ENCODE measurements at regions not wholly inside any gene's neighbourhood (a gene's known extent, or its start where the extent isn't known, plus 50 kb on each side); places are given as distances from the start of the nearest gene placed in this dataset.

DNA sequence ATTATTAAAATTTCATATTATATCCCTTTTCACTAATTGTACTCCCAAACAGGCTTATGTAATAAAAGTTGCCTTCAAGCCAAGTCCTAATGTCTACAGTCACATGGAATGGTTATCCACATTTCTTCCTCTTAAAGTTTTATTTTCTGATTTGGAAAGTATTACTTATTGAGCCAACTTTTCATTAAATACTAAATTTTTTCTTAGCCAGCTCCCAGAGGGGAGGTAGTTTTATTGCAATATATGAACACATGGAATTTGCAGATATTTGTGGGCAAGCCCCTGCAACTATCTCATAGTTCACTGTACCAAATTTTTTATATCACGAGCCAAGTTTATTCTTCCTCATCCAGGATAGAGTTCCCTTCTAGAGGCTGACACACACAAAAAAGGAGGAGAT lies 332.8 kb upstream of the PTGER4 start:
- TF ChIP-seq EZH2 (IDR thresholded peaks at IDR 0.05; ENCODE audit: low read length, unreplicated experiment) (no peak), EZH2phosphoT487 (IDR thresholded peaks at IDR 0.05; ENCODE audit: borderline replicate concordance, low read length) (no peak)
- TF ChIP-seq, protein P1, sequence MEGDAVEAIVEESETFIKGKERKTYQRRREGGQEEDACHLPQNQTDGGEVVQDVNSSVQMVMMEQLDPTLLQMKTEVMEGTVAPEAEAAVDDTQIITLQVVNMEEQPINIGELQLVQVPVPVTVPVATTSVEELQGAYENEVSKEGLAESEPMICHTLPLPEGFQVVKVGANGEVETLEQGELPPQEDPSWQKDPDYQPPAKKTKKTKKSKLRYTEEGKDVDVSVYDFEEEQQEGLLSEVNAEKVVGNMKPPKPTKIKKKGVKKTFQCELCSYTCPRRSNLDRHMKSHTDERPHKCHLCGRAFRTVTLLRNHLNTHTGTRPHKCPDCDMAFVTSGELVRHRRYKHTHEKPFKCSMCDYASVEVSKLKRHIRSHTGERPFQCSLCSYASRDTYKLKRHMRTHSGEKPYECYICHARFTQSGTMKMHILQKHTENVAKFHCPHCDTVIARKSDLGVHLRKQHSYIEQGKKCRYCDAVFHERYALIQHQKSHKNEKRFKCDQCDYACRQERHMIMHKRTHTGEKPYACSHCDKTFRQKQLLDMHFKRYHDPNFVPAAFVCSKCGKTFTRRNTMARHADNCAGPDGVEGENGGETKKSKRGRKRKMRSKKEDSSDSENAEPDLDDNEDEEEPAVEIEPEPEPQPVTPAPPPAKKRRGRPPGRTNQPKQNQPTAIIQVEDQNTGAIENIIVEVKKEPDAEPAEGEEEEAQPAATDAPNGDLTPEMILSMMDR (conservative IDR thresholded peaks at IDR 0.05; ENCODE audit: low read depth, low read length): no peak
